Heart left ventricle (tissue), 13 donors: ENCODE measurements at regions not wholly inside any gene's neighbourhood (a gene's known extent, or its start where the extent isn't known, plus 50 kb on each side); places are given as distances from the start of the nearest gene placed in this dataset.

Experiments
- POLR2A ChIP-seq, 2 donors: fragments of 450-650 bp; IDR thresholded peaks; one replicate each; pipeline ENCODE4 v1.6.1; 2017; ENCODE audit warnings: antibody characterized with exemption in 2 of 2, mild to moderate bottlenecking in 2 of 2, moderate library complexity in 2 of 2
- TF ChIP-seq, protein P1 (sequence below), 12 donors: fragments of 200-600 bp; sonication (generic) in 4 of 12; IDR thresholded peaks; one replicate each; pipeline versions ENCODE4 v1.5.0 to v1.8.0; 2018 to 2022; ENCODE audit warnings: antibody characterized with exemption in 12 of 12, mild to moderate bottlenecking in 5 of 12
- donor health status: ischemic (EF 13 %, LVEDD 7.1; RV severe dilation, severe dysfunction).
- donor health status: DM: no; HTN: yes; CAD: no.
- donor health status: DM: no; HTN: no; CAD: no.
- donor health status: ischemic (EF 25% LVEDD 6.9; RV normal size, moderate dysfunction).
- donor health status: ischemic (EF 25% LVEDD 5.7; RV mildly dilated, moderate dysfunction).
- donor health status: ischemic (EF 35%, LVEDD 5.7; RV mildly dilated, moderate dysfunction).
- donor health status: nonischemic (EF 11% LVEDD 7.7; RV severe dilation, severe dysfunction).
- donor health status: DM: yes; HTN: yes; CAD: no.
- donor health status: PGD.
- donor health status: ischemic (EF 29% LVEDD 5.4; RV normal size, mild dysfunction).
- donor health status: nonischemic (EF 23%, LVEDD 6.1; RV moderate dilation, normal function).

GRCh38 chr1:232899839-232900238 is 50.6 kb upstream of the NTPCR start:
- TF ChIP-seq, protein P1, sequence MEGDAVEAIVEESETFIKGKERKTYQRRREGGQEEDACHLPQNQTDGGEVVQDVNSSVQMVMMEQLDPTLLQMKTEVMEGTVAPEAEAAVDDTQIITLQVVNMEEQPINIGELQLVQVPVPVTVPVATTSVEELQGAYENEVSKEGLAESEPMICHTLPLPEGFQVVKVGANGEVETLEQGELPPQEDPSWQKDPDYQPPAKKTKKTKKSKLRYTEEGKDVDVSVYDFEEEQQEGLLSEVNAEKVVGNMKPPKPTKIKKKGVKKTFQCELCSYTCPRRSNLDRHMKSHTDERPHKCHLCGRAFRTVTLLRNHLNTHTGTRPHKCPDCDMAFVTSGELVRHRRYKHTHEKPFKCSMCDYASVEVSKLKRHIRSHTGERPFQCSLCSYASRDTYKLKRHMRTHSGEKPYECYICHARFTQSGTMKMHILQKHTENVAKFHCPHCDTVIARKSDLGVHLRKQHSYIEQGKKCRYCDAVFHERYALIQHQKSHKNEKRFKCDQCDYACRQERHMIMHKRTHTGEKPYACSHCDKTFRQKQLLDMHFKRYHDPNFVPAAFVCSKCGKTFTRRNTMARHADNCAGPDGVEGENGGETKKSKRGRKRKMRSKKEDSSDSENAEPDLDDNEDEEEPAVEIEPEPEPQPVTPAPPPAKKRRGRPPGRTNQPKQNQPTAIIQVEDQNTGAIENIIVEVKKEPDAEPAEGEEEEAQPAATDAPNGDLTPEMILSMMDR (IDR thresholded peaks at IDR 0.05): no peak
- no peak for TF ChIP-seq POLR2A (IDR thresholded peaks at IDR 0.05)
